Spleen (tissue), 11 donors: ENCODE measurements at regions not wholly inside any gene's neighbourhood (a gene's known extent, or its start where the extent isn't known, plus 50 kb on each side); places are given as distances from the start of the nearest gene placed in this dataset.
A peak's percentile ranks its signal among the peaks of the same experiment; 100 is the strongest.

Experiments used
- DNase-seq: peaks from one replicate; pipeline ENCODE4 v3.0.0-alpha.2; 2020
- H3K27ac ChIP-seq, 8 donors: fragments of 200-600 bp; sonication (generic) in 7 of 8; 1 replicate in 4 of 8; 2 replicates in 4 of 8; pipeline versions ENCODE4 v1.5.0 to v1.8.0; 2016 to 2021; ENCODE audit warnings: inconsistent platforms in 4 of 8, mild to moderate bottlenecking in 4 of 8, moderate library complexity in 1 of 8
- H3K27me3 ChIP-seq, 7 donors: fragments of 200-600 bp; sonication (generic) in 6 of 7; replicated peaks in 1 of 7; 1 replicate in 4 of 7; 2 replicates in 3 of 7; pipeline versions ENCODE4 v1.5.0 to v1.8.0; 2016 to 2021; ENCODE audit warnings: inconsistent platforms in 3 of 7, mild to moderate bottlenecking in 1 of 7
- H3K36me3 ChIP-seq, 6 donors: fragments of 200-600 bp; sonication (generic) in 5 of 6; 1 replicate in 4 of 6; 2 replicates in 2 of 6; pipeline versions ENCODE4 v1.5.0 to v1.8.0; 2016 to 2021; ENCODE audit warnings: inconsistent platforms in 2 of 6
- H3K4me1 ChIP-seq, 6 donors: fragments of 200-600 bp; sonication (generic) in 5 of 6; 1 replicate in 3 of 6; 2 replicates in 3 of 6; pipeline versions ENCODE4 v1.5.0 to v1.8.0; 2016 to 2021; ENCODE audit warnings: inconsistent platforms in 3 of 6
- H3K4me3 ChIP-seq, 8 donors: fragments of 200-600 bp; sonication (generic) in 7 of 8; 1 replicate in 4 of 8; 2 replicates in 4 of 8; pipeline versions ENCODE4 v1.5.0 to v1.8.0; 2016 to 2021; ENCODE audit warnings: inconsistent platforms in 4 of 8, mild to moderate bottlenecking in 4 of 8, moderate library complexity in 2 of 8
- H3K9me3 ChIP-seq, 8 donors: fragments of 200-600 bp; sonication (generic) in 7 of 8; 1 replicate in 4 of 8; 2 replicates in 4 of 8; pipeline versions ENCODE4 v1.5.0 to v1.8.0; 2016 to 2021; ENCODE audit warnings: inconsistent platforms in 4 of 8
- POLR2A ChIP-seq, 3 donors: fragments of 450-650 bp; IDR thresholded peaks; one replicate each; pipeline ENCODE4 v1.5.1; 2017; ENCODE audit warnings: antibody characterized with exemption in 3 of 3, mild to moderate bottlenecking in 1 of 3
- POLR2AphosphoS5 ChIP-seq, 3 donors: sonication (generic); formaldehyde crosslinking; IDR thresholded peaks; one replicate each; pipeline ENCODE4 v1.5.1; 2017; ENCODE audit warnings: antibody characterized with exemption in 3 of 3
- WGBS, 5 donors: extraction: QIAGEN DNeasy Blood & Tissue Kit in 3 of 5; methylation state at CpG; one replicate each; pipeline versions ENCODE4 v1.1.5 to v1.1.7; 2013 to 2018; 5-methylcytosine and 5-hydroxymethylcytosine counted together
- intact Hi-C: fragments of 100-400 bp; cut with DNase I; formaldehyde crosslinking; loops from one replicate; pipeline ENCODE4 v1.15.0; 2023; ENCODE audit warnings: low total_unique reads
- TF ChIP-seq, protein P1 (sequence below), 11 experiments: fragments of 200-600 bp in 7 of 11; fragments of 450-650 bp in 4 of 11; sonication (generic) in 4 of 11; IDR thresholded peaks in 8 of 11; conservative IDR thresholded peaks in 3 of 11; 1 replicate in 7 of 11; 2 replicates in 4 of 11; pipeline versions ENCODE4 v1.4.0 to v1.8.0; 2016 to 2021; ENCODE audit warnings: antibody characterized with exemption in 11 of 11, inconsistent platforms in 4 of 11, mild to moderate bottlenecking in 1 of 11
- donor health status: healthy with polysubstance abuse.
- donor health status: DM: no; HTN: no; CAD: no; lungs with moderate emphysema.
- donor health status: DM: no; HTN: no; CAD: no.
- donor health status: Bipolar disorder and iron deficiency.
- donor health status: healthy.
- donor health status: DM: no; HTN: no; CAD: no.
- donor health status: DM: yes; HTN: yes; CAD: no.

DNA sequence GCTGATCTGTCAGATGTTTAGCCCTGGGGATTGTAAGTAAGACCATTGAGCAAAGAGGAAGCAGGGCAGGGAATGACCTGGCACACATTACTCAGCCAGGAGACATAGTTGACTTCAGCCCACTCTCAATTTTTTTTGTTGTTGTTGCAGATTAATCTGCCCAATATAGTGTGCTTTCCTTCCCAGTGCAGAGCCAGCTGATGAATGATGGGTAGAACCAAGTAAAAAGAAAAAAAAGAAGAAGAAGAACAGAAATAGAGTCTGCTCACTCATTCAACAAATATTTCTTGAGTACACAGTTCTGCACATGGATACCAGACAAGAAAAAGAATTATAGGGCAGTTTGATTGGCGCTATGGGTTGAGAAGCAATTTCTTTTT, 292.7 kb downstream of the ETS1 start:
- DNase-seq, result no peak
- no peaks in the 10 kb centered on the region for H3K27me3 ChIP-seq
- H3K27ac ChIP-seq, result peak overlapping the region in 3 of 8 donors; percentile 20 to 94 (median 90)
- peaks cover 51 to 100% (median 66%) of the 10 kb centered on the region in 6 donors for H3K4me1 ChIP-seq
- WGBS, 5 donors, result 91 to 98% (median 94%) methylated on average over 1 of the region's 1 CpG
- no peak for TF ChIP-seq POLR2AphosphoS5 (IDR thresholded peaks at IDR 0.05)
- TF ChIP-seq, protein P1, sequence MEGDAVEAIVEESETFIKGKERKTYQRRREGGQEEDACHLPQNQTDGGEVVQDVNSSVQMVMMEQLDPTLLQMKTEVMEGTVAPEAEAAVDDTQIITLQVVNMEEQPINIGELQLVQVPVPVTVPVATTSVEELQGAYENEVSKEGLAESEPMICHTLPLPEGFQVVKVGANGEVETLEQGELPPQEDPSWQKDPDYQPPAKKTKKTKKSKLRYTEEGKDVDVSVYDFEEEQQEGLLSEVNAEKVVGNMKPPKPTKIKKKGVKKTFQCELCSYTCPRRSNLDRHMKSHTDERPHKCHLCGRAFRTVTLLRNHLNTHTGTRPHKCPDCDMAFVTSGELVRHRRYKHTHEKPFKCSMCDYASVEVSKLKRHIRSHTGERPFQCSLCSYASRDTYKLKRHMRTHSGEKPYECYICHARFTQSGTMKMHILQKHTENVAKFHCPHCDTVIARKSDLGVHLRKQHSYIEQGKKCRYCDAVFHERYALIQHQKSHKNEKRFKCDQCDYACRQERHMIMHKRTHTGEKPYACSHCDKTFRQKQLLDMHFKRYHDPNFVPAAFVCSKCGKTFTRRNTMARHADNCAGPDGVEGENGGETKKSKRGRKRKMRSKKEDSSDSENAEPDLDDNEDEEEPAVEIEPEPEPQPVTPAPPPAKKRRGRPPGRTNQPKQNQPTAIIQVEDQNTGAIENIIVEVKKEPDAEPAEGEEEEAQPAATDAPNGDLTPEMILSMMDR (IDR thresholded peaks at IDR 0.05 in 8 of 11, conservative IDR thresholded peaks at IDR 0.05 in 3 of 11), result no peak
- TF ChIP-seq POLR2A (IDR thresholded peaks at IDR 0.05), result no peak
- no peaks in the 10 kb centered on the region for H3K9me3 ChIP-seq
- intact Hi-C loops, result no loop called here
- H3K36me3 ChIP-seq, result no peaks in the 10 kb centered on the region
- H3K4me3 ChIP-seq, result no peak overlapping the region

DNA sequence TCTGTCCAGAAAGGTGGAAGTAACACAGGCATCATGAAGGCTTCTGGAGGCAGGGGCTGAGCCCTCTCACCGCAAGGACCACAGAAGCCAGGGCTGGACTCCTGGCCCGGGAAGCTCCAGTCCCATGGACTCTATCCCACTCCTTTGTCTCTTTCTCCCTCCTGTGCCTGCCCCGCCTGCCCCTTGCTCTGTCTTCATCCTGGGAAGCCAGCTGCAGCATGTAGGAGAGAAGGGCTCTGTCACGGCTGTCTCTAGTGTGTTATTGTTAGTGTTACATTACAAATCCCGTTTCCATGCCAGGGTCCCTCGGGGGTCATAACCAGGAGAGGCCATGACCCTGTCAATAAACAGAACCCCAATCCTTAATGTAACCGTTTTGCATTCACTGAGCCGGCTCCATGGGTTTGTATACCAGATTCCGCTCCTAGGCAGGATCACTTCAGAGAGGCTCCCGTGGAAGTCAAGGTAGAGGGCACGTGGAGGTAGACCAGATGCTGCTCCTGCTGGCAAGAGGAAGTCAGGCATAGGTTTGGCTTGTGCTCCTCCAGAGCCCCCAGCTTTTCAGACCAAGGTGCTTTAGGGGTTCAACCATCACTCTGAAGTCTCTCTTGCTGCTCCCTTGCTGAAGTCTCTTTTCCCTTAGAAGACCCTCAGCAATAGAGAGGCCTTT, 293.2 kb downstream of the ETS1 start:
- Histone ChIP-seq H3K4me3 (no peak overlapping the region), H3K27me3 (no peaks in the 10 kb centered on the region), H3K27ac (peak overlapping the region in 4 of 8 donors; percentile 20 to 94 (median 89)), H3K36me3 (no peaks in the 10 kb centered on the region), H3K4me1 (peaks cover 51 to 100% (median 66%) of the 10 kb centered on the region in 6 donors), H3K9me3 (no peaks in the 10 kb centered on the region)
- intact Hi-C loops, result no loop called here
- no peak for DNase-seq
- 76 to 90% (median 89%) methylated on average over 11 of the region's 11 CpGs for WGBS, 5 donors
- TF ChIP-seq POLR2A (IDR thresholded peaks at IDR 0.05), result no peak
- TF ChIP-seq, protein P1 (IDR thresholded peaks at IDR 0.05 in 8 of 11, conservative IDR thresholded peaks at IDR 0.05 in 3 of 11), result no peak
- TF ChIP-seq POLR2AphosphoS5 (IDR thresholded peaks at IDR 0.05), result no peak

DNA sequence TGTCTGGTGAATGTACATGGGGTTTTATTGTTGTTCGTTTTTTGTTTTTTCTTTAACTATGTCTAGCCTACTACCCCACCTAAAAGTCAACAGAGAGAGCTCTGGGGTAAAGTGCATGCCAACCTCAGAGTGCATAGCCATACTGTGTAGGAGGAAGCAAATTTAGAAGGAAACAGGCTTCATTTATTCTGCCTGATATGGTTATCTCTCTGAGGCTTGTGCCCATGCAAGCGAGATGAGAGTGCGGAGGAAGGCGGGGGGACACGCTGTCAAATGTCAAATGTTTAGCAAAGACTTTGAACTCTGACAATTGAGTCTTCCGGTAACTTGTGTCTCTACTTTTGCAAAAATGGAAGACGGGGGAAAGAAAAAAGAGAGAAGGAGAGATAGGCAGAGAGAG, 295.5 kb downstream of the ETS1 start:
- DNase-seq, result peak; percentile 84
- Histone ChIP-seq H3K27me3 (no peaks in the 10 kb centered on the region), H3K9me3 (no peaks in the 10 kb centered on the region), H3K4me3 (peak overlapping the region in 1 of 8 donors; percentile 62), H3K27ac (peak overlapping the region; percentile 82 to 94 (median 88)), H3K4me1 (peaks cover 32 to 83% (median 49%) of the 10 kb centered on the region in 6 donors), H3K36me3 (no peaks in the 10 kb centered on the region)
- intact Hi-C loops, result no loop called here
- WGBS, 5 donors, result 21 to 43% (median 38%) methylated on average over 7 of the region's 7 CpGs
- TF ChIP-seq, protein P1 (IDR thresholded peaks at IDR 0.05 in 8 of 11, conservative IDR thresholded peaks at IDR 0.05 in 3 of 11), result no peak
- TF ChIP-seq POLR2A (IDR thresholded peaks at IDR 0.05), result no peak
- TF ChIP-seq POLR2AphosphoS5 (IDR thresholded peaks at IDR 0.05), result peak in 1 of 3 donors; percentile 89

DNA sequence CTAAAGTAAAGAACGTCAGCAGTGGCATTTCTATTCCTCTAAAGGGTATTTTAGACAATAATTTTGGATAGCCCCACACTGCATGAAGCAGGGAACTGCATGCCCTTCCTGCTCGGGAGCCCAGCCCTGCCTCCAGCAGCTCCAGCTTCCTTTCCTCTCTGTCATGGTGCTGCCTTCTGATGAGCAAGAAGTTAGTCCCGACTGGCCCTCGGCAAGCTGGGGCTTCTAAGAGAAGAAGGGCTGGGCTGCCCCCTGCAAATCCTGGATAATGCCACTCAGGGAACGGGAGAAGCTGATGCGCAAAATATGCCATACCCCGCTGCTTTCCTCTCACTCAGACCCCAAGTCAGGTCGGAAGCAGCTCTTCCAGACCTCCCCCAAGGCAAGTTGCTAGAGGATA, 296.4 kb downstream of the ETS1 start:
- peak; percentile 81 for DNase-seq
- Histone ChIP-seq H3K27ac (peak overlapping the region; percentile 82 to 94 (median 88)), H3K27me3 (no peaks in the 10 kb centered on the region), H3K9me3 (no peaks in the 10 kb centered on the region), H3K4me1 (peaks cover 32 to 77% (median 49%) of the 10 kb centered on the region in 6 donors), H3K4me3 (peak overlapping the region in 4 of 8 donors; percentile 17 to 62 (median 22)), H3K36me3 (no peaks in the 10 kb centered on the region)
- intact Hi-C loops, result no loop called here
- no peak for TF ChIP-seq POLR2A (IDR thresholded peaks at IDR 0.05)
- TF ChIP-seq, protein P1 (IDR thresholded peaks at IDR 0.05 in 8 of 11, conservative IDR thresholded peaks at IDR 0.05 in 3 of 11), result no peak
- TF ChIP-seq POLR2AphosphoS5 (IDR thresholded peaks at IDR 0.05), result no peak
- 71 to 79% (median 77%) methylated on average over 8 of the region's 8 CpGs for WGBS, 5 donors
